Keratinocyte (primary cell): ENCODE measurements at regions not wholly inside any gene's neighbourhood (a gene's known extent, or its start where the extent isn't known, plus 50 kb on each side); places are given as distances from the start of the nearest gene placed in this dataset.
"Not testable (repeated sequence)": the region's sequence is repeated elsewhere in the genome, so short reads cannot be mapped to it uniquely, and the experiment has no call there.

Experiments
- CTCF ChIP-seq, 3 experiments: IDR thresholded peaks in 1 of 3; conservative IDR thresholded peaks in 1 of 3; optimal IDR thresholded peaks in 1 of 3; 2 replicates in 2 of 3; 3 replicates in 1 of 3; pipeline versions ENCODE3 to v1.5.1; 2011; ENCODE audit warnings: low read length in 3 of 3, mild to moderate bottlenecking in 3 of 3, moderate library complexity in 2 of 3, control low read depth in 1 of 3, inconsistent platforms in 1 of 3; ENCODE audit not compliant: insufficient read depth in 2 of 3; ENCODE audit errors: extremely low read depth in 1 of 3
- EZH2 ChIP-seq: IDR thresholded peaks from one replicate; pipeline ENCODE4 v1.6.1; 2012; ENCODE audit warnings: inconsistent platforms, mild to moderate bottlenecking, low read length, moderate library complexity

DNA sequence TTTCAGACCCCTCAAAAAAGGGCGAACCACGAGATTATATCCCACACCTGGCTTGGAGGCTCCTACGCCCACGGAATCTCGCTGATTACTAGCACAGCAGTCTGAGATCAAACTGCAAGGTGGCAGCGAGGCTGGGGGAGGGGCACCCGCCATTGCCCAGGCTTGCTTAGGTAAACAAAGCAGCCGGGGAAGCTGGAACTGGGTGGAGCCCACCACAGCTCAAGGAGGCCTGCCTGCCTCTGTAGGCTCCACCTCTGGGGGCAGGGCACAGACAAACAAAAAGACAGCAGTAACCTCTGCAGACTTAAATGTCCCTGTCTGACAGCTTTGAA, 1136.6 kb downstream of the FSCB start:
- not testable (repeated sequence) for TF ChIP-seq CTCF (optimal IDR thresholded peaks at IDR 0.05 in 1 of 3, IDR thresholded peaks at IDR 0.05 in 1 of 3, conservative IDR thresholded peaks at IDR 0.05 in 1 of 3; ENCODE audit: extremely low read depth in 1 of 3, insufficient read depth in 2 of 3, low read length in 3 of 3); EZH2
